Sigmoid colon (tissue), 6 donors: ENCODE measurements at regions not wholly inside any gene's neighbourhood (a gene's known extent, or its start where the extent isn't known, plus 50 kb on each side); places are given as distances from the start of the nearest gene placed in this dataset.

Experiments
- DNase-seq: peaks from one replicate; pipeline ENCODE4 v3.0.0-alpha.2; 2019
- H3K27ac ChIP-seq, 4 donors: fragments of 200-600 bp; sonication (generic); one replicate each; pipeline ENCODE4 v1.5.1; 2016 to 2019; ENCODE audit warnings: mild to moderate bottlenecking in 1 of 4
- H3K27me3 ChIP-seq, 3 donors: fragments of 200-600 bp; sonication (generic); one replicate each; pipeline ENCODE4 v1.5.1; 2019; ENCODE audit warnings: mild to moderate bottlenecking in 1 of 3
- H3K36me3 ChIP-seq, 4 donors: fragments of 200-600 bp; sonication (generic); one replicate each; pipeline ENCODE4 v1.5.1; 2016 to 2019
- H3K4me1 ChIP-seq, 4 donors: fragments of 200-600 bp; sonication (generic); one replicate each; pipeline ENCODE4 v1.5.1; 2017 to 2019
- H3K4me3 ChIP-seq, 4 donors: fragments of 200-600 bp; sonication (generic); one replicate each; pipeline ENCODE4 v1.5.1; 2017 to 2019; ENCODE audit warnings: mild to moderate bottlenecking in 2 of 4, moderate library complexity in 1 of 4
- H3K9me3 ChIP-seq, 4 donors: fragments of 200-600 bp in 3 of 4; sonication (generic) in 3 of 4; one replicate each; pipeline versions ENCODE4 v1.5.1 to v1.6.1; 2013 to 2019
- EP300 ChIP-seq, 4 donors: sonication (generic); formaldehyde crosslinking; IDR thresholded peaks; one replicate each; pipeline ENCODE4 v1.6.1; 2017; ENCODE audit warnings: antibody characterized with exemption in 4 of 4
- POLR2A ChIP-seq, 2 donors: fragments of 450-650 bp; IDR thresholded peaks; one replicate each; pipeline ENCODE4 v1.6.1; 2016; ENCODE audit warnings: antibody characterized with exemption in 2 of 2, mild to moderate bottlenecking in 2 of 2, moderate library complexity in 2 of 2
- POLR2AphosphoS5 ChIP-seq, 4 donors: sonication (generic); formaldehyde crosslinking; IDR thresholded peaks; one replicate each; pipeline ENCODE4 v1.6.1; 2017; ENCODE audit warnings: antibody characterized with exemption in 4 of 4
- WGBS, 2 donors: extraction: QIAGEN DNeasy Blood & Tissue Kit; methylation state at CpG; one replicate each; pipeline ENCODE4 v1.1.7; 2013; 5-methylcytosine and 5-hydroxymethylcytosine counted together
- intact Hi-C: fragments of 100-400 bp; cut with DNase I; formaldehyde crosslinking; loops from one replicate; pipeline ENCODE4 v1.15.1; 2023
- TF ChIP-seq, protein P1 (sequence below), 4 experiments: fragments of 450-650 bp in 3 of 4; fragments of 200-600 bp in 1 of 4; IDR thresholded peaks; one replicate each; pipeline ENCODE4 v1.5.1; 2016 to 2019; ENCODE audit warnings: antibody characterized with exemption in 4 of 4, mild to moderate bottlenecking in 3 of 4, moderate library complexity in 2 of 4
- donor health status: healthy with polysubstance abuse.
- donor health status: healthy.

- TF ChIP-seq, protein P1, sequence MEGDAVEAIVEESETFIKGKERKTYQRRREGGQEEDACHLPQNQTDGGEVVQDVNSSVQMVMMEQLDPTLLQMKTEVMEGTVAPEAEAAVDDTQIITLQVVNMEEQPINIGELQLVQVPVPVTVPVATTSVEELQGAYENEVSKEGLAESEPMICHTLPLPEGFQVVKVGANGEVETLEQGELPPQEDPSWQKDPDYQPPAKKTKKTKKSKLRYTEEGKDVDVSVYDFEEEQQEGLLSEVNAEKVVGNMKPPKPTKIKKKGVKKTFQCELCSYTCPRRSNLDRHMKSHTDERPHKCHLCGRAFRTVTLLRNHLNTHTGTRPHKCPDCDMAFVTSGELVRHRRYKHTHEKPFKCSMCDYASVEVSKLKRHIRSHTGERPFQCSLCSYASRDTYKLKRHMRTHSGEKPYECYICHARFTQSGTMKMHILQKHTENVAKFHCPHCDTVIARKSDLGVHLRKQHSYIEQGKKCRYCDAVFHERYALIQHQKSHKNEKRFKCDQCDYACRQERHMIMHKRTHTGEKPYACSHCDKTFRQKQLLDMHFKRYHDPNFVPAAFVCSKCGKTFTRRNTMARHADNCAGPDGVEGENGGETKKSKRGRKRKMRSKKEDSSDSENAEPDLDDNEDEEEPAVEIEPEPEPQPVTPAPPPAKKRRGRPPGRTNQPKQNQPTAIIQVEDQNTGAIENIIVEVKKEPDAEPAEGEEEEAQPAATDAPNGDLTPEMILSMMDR (IDR thresholded peaks at IDR 0.05), result no peak
- TF ChIP-seq POLR2A (IDR thresholded peaks at IDR 0.05), result no peak
- no peak for TF ChIP-seq EP300 (IDR thresholded peaks at IDR 0.05)
- peak in 3 of 4 donors; percentile 24 to 58 (median 47) for TF ChIP-seq POLR2AphosphoS5 (IDR thresholded peaks at IDR 0.05)
- peak overlapping the region; percentile 41 to 72 (median 53) for H3K27ac ChIP-seq
- peaks cover 0 to 50% (median 47%) of the 10 kb centered on the region in 4 donors for H3K4me1 ChIP-seq
- no peak for DNase-seq
- intact Hi-C loops, result loop anchor here (10.0 kb wide), 1 partner anchor 303 kb away; the partner anchor contains the start of gene GATA6
- WGBS, 2 donors, result 84 to 85% methylated on average over 8 of the region's 8 CpGs
- no peaks in the 10 kb centered on the region for H3K9me3 ChIP-seq
- no peak overlapping the region for H3K4me3 ChIP-seq
- H3K27me3 ChIP-seq, result no peaks in the 10 kb centered on the region
- H3K36me3 ChIP-seq, result no peaks in the 10 kb centered on the region
Measured at GRCh38 chr18:22467760-22468553, 50.2 kb upstream of the CTAGE1 start.

GRCh38 chr18:22468554-22468891 is 50.8 kb upstream of the CTAGE1 start:
- Histone ChIP-seq H3K4me1 (peaks cover 0 to 50% (median 47%) of the 10 kb centered on the region in 4 donors), H3K27ac (peak overlapping the region in 1 of 4 donors; percentile 72)
- TF ChIP-seq, protein P1 (IDR thresholded peaks at IDR 0.05), result no peak
- no peak for TF ChIP-seq EP300 (IDR thresholded peaks at IDR 0.05)
- no peak for TF ChIP-seq POLR2A (IDR thresholded peaks at IDR 0.05)
- TF ChIP-seq POLR2AphosphoS5 (IDR thresholded peaks at IDR 0.05), result no peak

GRCh38 chr18:22469061-22469734 is 51.5 kb upstream of the CTAGE1 start:
- no peaks in the 10 kb centered on the region for H3K27me3 ChIP-seq
- TF ChIP-seq POLR2A (IDR thresholded peaks at IDR 0.05) (no peak), EP300 (IDR thresholded peaks at IDR 0.05) (no peak), POLR2AphosphoS5 (IDR thresholded peaks at IDR 0.05) (no peak)
- TF ChIP-seq, protein P1 (IDR thresholded peaks at IDR 0.05), result no peak
- peaks cover 0 to 50% (median 47%) of the 10 kb centered on the region in 4 donors for H3K4me1 ChIP-seq
- H3K9me3 ChIP-seq, result no peaks in the 10 kb centered on the region
- DNase-seq, result no peak
- H3K27ac ChIP-seq, result no peak overlapping the region
- WGBS, 2 donors, result 87 to 90% methylated on average over 6 of the region's 6 CpGs
- no peaks in the 10 kb centered on the region for H3K36me3 ChIP-seq
- intact Hi-C loops, result loop anchor here (10.0 kb wide), 1 partner anchor 304 kb away; the partner anchor contains the start of gene GATA6
- no peak overlapping the region for H3K4me3 ChIP-seq

More at GRCh38 chr18:22468554-22468891, 50.8 kb upstream of the CTAGE1 start:
- no peak for DNase-seq
- Histone ChIP-seq H3K27me3 (no peaks in the 10 kb centered on the region), H3K9me3 (no peaks in the 10 kb centered on the region), H3K4me3 (no peak overlapping the region), H3K36me3 (no peaks in the 10 kb centered on the region)
- 95 to 99% methylated on average over 6 of the region's 6 CpGs for WGBS, 2 donors
- intact Hi-C loops, result loop anchor here (10.0 kb wide), 1 partner anchor 304 kb away; the partner anchor contains the start of gene GATA6

- peaks cover 0 to 50% (median 47%) of the 10 kb centered on the region in 4 donors for H3K4me1 ChIP-seq
- intact Hi-C loops, result loop anchor here (10.0 kb wide), 1 partner anchor 305 kb away; the partner anchor contains the start of gene GATA6
- H3K4me3 ChIP-seq, result no peak overlapping the region
- H3K27me3 ChIP-seq, result no peaks in the 10 kb centered on the region
- H3K27ac ChIP-seq, result peak overlapping the region in 1 of 4 donors; percentile 68
- 72 to 83% methylated on average over 4 of the region's 4 CpGs for WGBS, 2 donors
- no peaks in the 10 kb centered on the region for H3K36me3 ChIP-seq
- H3K9me3 ChIP-seq, result no peaks in the 10 kb centered on the region
- TF ChIP-seq, protein P1 (IDR thresholded peaks at IDR 0.05), result no peak
- TF ChIP-seq POLR2A (IDR thresholded peaks at IDR 0.05), result no peak
- no peak for TF ChIP-seq POLR2AphosphoS5 (IDR thresholded peaks at IDR 0.05)
- no peak for TF ChIP-seq EP300 (IDR thresholded peaks at IDR 0.05)
- DNase-seq, result no peak
Measured at GRCh38 chr18:22469926-22470247, 52.2 kb upstream of the CTAGE1 start.
